Testis (tissue), 2 donors: ENCODE measurements at regions not wholly inside any gene's neighbourhood (a gene's known extent, or its start where the extent isn't known, plus 50 kb on each side); places are given as distances from the start of the nearest gene placed in this dataset.

Source experiments
- POLR2A ChIP-seq: fragments of 450-650 bp; IDR thresholded peaks from one replicate; pipeline ENCODE4 v1.6.1; 2017; ENCODE audit warnings: antibody characterized with exemption, mild to moderate bottlenecking, moderate library complexity
- TF ChIP-seq, protein P1 (sequence below), 3 experiments: fragments of 450-650 bp in 2 of 3; fragments of 200-600 bp in 1 of 3; sonication (generic) in 1 of 3; IDR thresholded peaks; one replicate each; pipeline ENCODE4 v1.5.1; 2016 to 2019; ENCODE audit warnings: antibody characterized with exemption in 3 of 3, mild to moderate bottlenecking in 2 of 3, moderate library complexity in 1 of 3

DNA sequence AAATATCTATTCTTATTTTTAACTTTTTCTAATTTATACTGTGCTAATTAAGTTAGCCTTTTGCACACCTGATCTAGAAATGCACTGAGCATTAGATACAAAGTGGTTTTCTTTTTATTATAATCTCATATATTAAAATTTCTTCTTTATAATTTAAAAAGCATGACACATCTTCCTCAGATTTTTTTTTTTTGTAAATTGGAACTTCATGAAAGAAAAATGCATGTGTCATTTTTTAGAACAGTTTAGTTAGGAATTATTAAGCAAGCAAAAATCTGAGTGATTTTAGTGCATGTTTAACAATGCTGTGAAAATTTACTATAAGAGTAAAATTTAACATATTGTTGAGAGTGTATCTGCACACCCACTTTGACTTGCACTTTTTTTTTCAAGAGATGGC is 367.9 kb downstream of the TFEC start:
- TF ChIP-seq, protein P1, sequence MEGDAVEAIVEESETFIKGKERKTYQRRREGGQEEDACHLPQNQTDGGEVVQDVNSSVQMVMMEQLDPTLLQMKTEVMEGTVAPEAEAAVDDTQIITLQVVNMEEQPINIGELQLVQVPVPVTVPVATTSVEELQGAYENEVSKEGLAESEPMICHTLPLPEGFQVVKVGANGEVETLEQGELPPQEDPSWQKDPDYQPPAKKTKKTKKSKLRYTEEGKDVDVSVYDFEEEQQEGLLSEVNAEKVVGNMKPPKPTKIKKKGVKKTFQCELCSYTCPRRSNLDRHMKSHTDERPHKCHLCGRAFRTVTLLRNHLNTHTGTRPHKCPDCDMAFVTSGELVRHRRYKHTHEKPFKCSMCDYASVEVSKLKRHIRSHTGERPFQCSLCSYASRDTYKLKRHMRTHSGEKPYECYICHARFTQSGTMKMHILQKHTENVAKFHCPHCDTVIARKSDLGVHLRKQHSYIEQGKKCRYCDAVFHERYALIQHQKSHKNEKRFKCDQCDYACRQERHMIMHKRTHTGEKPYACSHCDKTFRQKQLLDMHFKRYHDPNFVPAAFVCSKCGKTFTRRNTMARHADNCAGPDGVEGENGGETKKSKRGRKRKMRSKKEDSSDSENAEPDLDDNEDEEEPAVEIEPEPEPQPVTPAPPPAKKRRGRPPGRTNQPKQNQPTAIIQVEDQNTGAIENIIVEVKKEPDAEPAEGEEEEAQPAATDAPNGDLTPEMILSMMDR (IDR thresholded peaks at IDR 0.05): no peak
- TF ChIP-seq POLR2A: no peak
